Left cardiac atrium (tissue), 4 donors: ENCODE measurements at regions not wholly inside any gene's neighbourhood (a gene's known extent, or its start where the extent isn't known, plus 50 kb on each side); places are given as distances from the start of the nearest gene placed in this dataset.
A peak's percentile ranks its signal among the peaks of the same experiment; 100 is the strongest.
"Not testable (repeated sequence)": the region's sequence is repeated elsewhere in the genome, so short reads cannot be mapped to it uniquely, and the experiment has no call there.

Experiments
- ATAC-seq, 2 donors: fragments of 200-7000 bp; cut with Tn5 transposase; one replicate each; pipeline ENCODE4 v1.9.1; 2020; ENCODE audit warnings: mild to moderate bottlenecking in 2 of 2, moderate library complexity in 2 of 2
- DNase-seq: peaks from one replicate; pipeline ENCODE4 v3.0.0-alpha.2; 2020
- intact Hi-C, 2 donors: fragments of 100-400 bp; cut with DNase I; formaldehyde crosslinking; loops; one replicate each; pipeline versions ENCODE4 v1.14.1 to v1.15.1; 2022 to 2023
- donor health status: DM: no; HTN: yes; CAD: no.
- donor health status: DM: no; HTN: yes; CAD: no; lungs with severe emphysema.
- donor health status: DM: yes; HTN: yes; CAD: no.
- donor health status: Dilated cardiomyopathy.

- intact Hi-C loops = no loop called here
- ATAC-seq = no peak
- no peak for DNase-seq
These were observed 1139.0 kb downstream of the ROBO2 start for GRCh38 chr3:78178740-78179363.

GRCh38 chr3:78183906-78184599 lies 1144.2 kb downstream of the ROBO2 start:
- DNase-seq (no peak), ATAC-seq (no peak)
- intact Hi-C loops = no loop called here

- ATAC-seq (peak; percentile 50 to 57), DNase-seq (no peak)
- intact Hi-C loops = no loop called here
These were observed 1146.5 kb downstream of the ROBO2 start for GRCh38 chr3:78186404-78186803.

- DNase-seq (no peak), ATAC-seq (no peak)
- intact Hi-C loops = no loop called here
These were observed 1161.2 kb downstream of the ROBO2 start for GRCh38 chr3:78201091-78201490.

GRCh38 chr3:78204977-78205376 lies 1165.1 kb downstream of the ROBO2 start:
- intact Hi-C loops = no loop called here
- ATAC-seq = peak in 1 of 2 donors; percentile 15
- DNase-seq = no peak

GRCh38 chr3:78221300-78221699 lies 1181.4 kb downstream of the ROBO2 start:
- intact Hi-C loops = no loop called here
- ATAC-seq (no peak), DNase-seq (no peak)

- DNase-seq (no peak), ATAC-seq (no peak)
- intact Hi-C loops = no loop called here
These were observed 1181.9 kb downstream of the ROBO2 start for GRCh38 chr3:78221796-78222195.

GRCh38 chr3:78235841-78236240 lies 1195.9 kb downstream of the ROBO2 start:
- DNase-seq (no peak), ATAC-seq (no peak)
- intact Hi-C loops = no loop called here

GRCh38 chr3:78238811-78239210 lies 1198.9 kb downstream of the ROBO2 start:
- intact Hi-C loops = no loop called here
- DNase-seq (no peak), ATAC-seq (no peak)

GRCh38 chr3:78242724-78243123 lies 1202.8 kb downstream of the ROBO2 start:
- intact Hi-C loops = no loop called here
- DNase-seq = no peak
- no peak for ATAC-seq

GRCh38 chr3:78244136-78244535 lies 1204.2 kb downstream of the ROBO2 start:
- no peak for DNase-seq
- no peak for ATAC-seq
- intact Hi-C loops = no loop called here

- intact Hi-C loops = no loop called here
- no peak for DNase-seq
- no peak for ATAC-seq
These were observed 1209.4 kb downstream of the ROBO2 start for GRCh38 chr3:78249294-78249693.

- ATAC-seq = no peak
- DNase-seq = no peak
- intact Hi-C loops = no loop called here
These were observed 1214.0 kb downstream of the ROBO2 start for GRCh38 chr3:78253860-78254259.

- ATAC-seq = no peak
These were observed 1215.5 kb downstream of the ROBO2 start for GRCh38 chr3:78255403-78255802.

GRCh38 chr3:78256123-78256522 lies 1216.2 kb downstream of the ROBO2 start:
- ATAC-seq = no peak

More at GRCh38 chr3:78255403-78255802, 1215.5 kb downstream of the ROBO2 start:
- intact Hi-C loops = no loop called here
- DNase-seq = no peak

GRCh38 chr3:78257951-78258530 lies 1218.1 kb downstream of the ROBO2 start:
- DNase-seq (no peak), ATAC-seq (no peak)
- intact Hi-C loops = no loop called here

More at GRCh38 chr3:78256123-78256522, 1216.2 kb downstream of the ROBO2 start:
- DNase-seq = no peak
- intact Hi-C loops = no loop called here

- DNase-seq = no peak
- intact Hi-C loops = no loop called here
- no peak for ATAC-seq
These were observed 1218.9 kb downstream of the ROBO2 start for GRCh38 chr3:78258798-78259197.

GRCh38 chr3:78260388-78260787 lies 1220.5 kb downstream of the ROBO2 start:
- intact Hi-C loops = no loop called here
- DNase-seq (no peak), ATAC-seq (no peak)

GRCh38 chr3:78266550-78266949 lies 1226.7 kb downstream of the ROBO2 start:
- intact Hi-C loops, ATAC-seq, DNase-seq: not testable (repeated sequence)

GRCh38 chr3:78267235-78267634 lies 1227.3 kb downstream of the ROBO2 start:
- DNase-seq (no peak), ATAC-seq (no peak)
- intact Hi-C loops = no loop called here

GRCh38 chr3:78268087-78268486 lies 1228.2 kb downstream of the ROBO2 start:
- ATAC-seq (no peak), DNase-seq (no peak)
- intact Hi-C loops = no loop called here
